ENCODE measurements at regions not wholly inside any gene's neighbourhood (a gene's known extent, or its start where the extent isn't known, plus 50 kb on each side); places are given as distances from the start of the nearest gene placed in this dataset.

GRCh38 chr5:122723606-122724352 is 51.1 kb upstream of the SNX2 start:
- no peak for DNase-seq
